H1 (cell line): ENCODE measurements at regions not wholly inside any gene's neighbourhood (a gene's known extent, or its start where the extent isn't known, plus 50 kb on each side); places are given as distances from the start of the nearest gene placed in this dataset.

Experiments
- CTCF ChIA-PET: fragments of 300-600 bp; sonication (Branson Sonifier 250); formaldehyde crosslinking; loops from one replicate; lab custom pipeline; 2021; ENCODE audit not compliant: partially characterized antibody; lab: Charles Lee
- POLR2A ChIA-PET: fragments of 300-600 bp; sonication (Branson Sonifier 250); formaldehyde crosslinking; loops from one replicate; lab custom pipeline; 2021; ENCODE audit warnings: inconsistent platforms; ENCODE audit not compliant: partially characterized antibody; lab: Charles Lee
- DNase-seq, 2 experiments: peaks; one replicate each; pipeline versions ENCODE4 v3.0.0 to v3.0.0-alpha.2; 2010 to 2022; ENCODE audit warnings: low spot score in 2 of 2, low read depth in 1 of 2, mixed read lengths in 1 of 2
- FAIRE-seq: peaks from 2 replicates; lab custom pipeline; 2011; peaks lifted over from hg19 to GRCh38; lab: Jason Lieb, UNC
- H2AFZ ChIP-seq: 2 replicates; pipeline ENCODE4 v1.8.1; 2012; ENCODE audit warnings: low read length, inconsistent platforms
- H2AK5ac ChIP-seq: 2 replicates; pipeline ENCODE4 v1.6.1; 2013; ENCODE audit warnings: low read depth, low read length
- H2BK120ac ChIP-seq: replicated peaks from 2 replicates; pipeline ENCODE3; 2013; ENCODE audit warnings: low read depth, low read length, inconsistent platforms
- H2BK12ac ChIP-seq: 2 replicates; pipeline ENCODE4 v1.6.1; 2013; ENCODE audit warnings: low read depth, low read length
- H2BK15ac ChIP-seq: 2 replicates; pipeline ENCODE4 v1.6.1; 2013; ENCODE audit warnings: low read length
- H2BK20ac ChIP-seq: 2 replicates; pipeline ENCODE4 v1.6.1; 2013; ENCODE audit warnings: low read length
- H2BK5ac ChIP-seq: 2 replicates; pipeline ENCODE4 v1.6.1; 2013; ENCODE audit warnings: low read depth, low read length
- H3K14ac ChIP-seq: 2 replicates; pipeline ENCODE4 v1.6.1; 2013; ENCODE audit warnings: inconsistent platforms; ENCODE audit not compliant: insufficient read length
- H3K18ac ChIP-seq: 2 replicates; pipeline ENCODE4 v1.6.1; 2013; ENCODE audit warnings: low read length; ENCODE audit errors: extremely low read depth
- H3K23ac ChIP-seq: 2 replicates; pipeline ENCODE4 v1.6.1; 2013; ENCODE audit warnings: inconsistent platforms; ENCODE audit not compliant: insufficient read length
- H3K23me2 ChIP-seq: 2 replicates; pipeline ENCODE4 v1.6.1; 2013; ENCODE audit warnings: low read depth, low read length
- H3K27ac ChIP-seq: 2 replicates; pipeline ENCODE4 v1.6.1; 2011; ENCODE audit warnings: low read depth, low read length, inconsistent platforms
- H3K27me3 ChIP-seq, 4 experiments: replicated peaks in 1 of 4; 1 replicate in 1 of 4; 2 replicates in 3 of 4; pipeline versions ENCODE4 v1.6.1 to v1.8.1; 2011 to 2013; ENCODE audit warnings: low read length in 3 of 4, mild to moderate bottlenecking in 3 of 4, inconsistent platforms in 2 of 4, mixed read lengths in 2 of 4, moderate library complexity in 1 of 4; ENCODE audit not compliant: control insufficient read depth in 3 of 4, insufficient read depth in 3 of 4; ENCODE audit errors: extremely low read depth in 1 of 4
- H3K36me3 ChIP-seq, 4 experiments: 2 replicates each; pipeline versions ENCODE4 v1.6.1 to v1.8.1; 2011 to 2013; ENCODE audit warnings: mild to moderate bottlenecking in 4 of 4, low read length in 3 of 4, moderate library complexity in 2 of 4, control low read depth in 1 of 4, inconsistent platforms in 1 of 4; ENCODE audit not compliant: insufficient read depth in 4 of 4, control insufficient read depth in 2 of 4
- H3K4ac ChIP-seq: replicated peaks from 2 replicates; pipeline ENCODE3; 2013; ENCODE audit warnings: low read length, low read depth, mixed read lengths, inconsistent platforms; ENCODE audit not compliant: insufficient read length
- H3K4me1 ChIP-seq, 4 experiments: replicated peaks in 1 of 4; 1 replicate in 1 of 4; 2 replicates in 3 of 4; pipeline versions ENCODE4 v1.6.1 to v1.8.1; 2011 to 2013; ENCODE audit warnings: low read length in 3 of 4, inconsistent platforms in 2 of 4, mixed read lengths in 1 of 4; ENCODE audit not compliant: insufficient read depth in 4 of 4, control insufficient read depth in 3 of 4
- H3K4me2 ChIP-seq, 2 experiments: 2 replicates each; pipeline versions ENCODE4 v1.6.1 to v1.8.1; 2011 to 2013; ENCODE audit warnings: low read depth in 2 of 2, low read length in 2 of 2, control low read depth in 1 of 2, inconsistent platforms in 1 of 2, mild to moderate bottlenecking in 1 of 2; ENCODE audit not compliant: insufficient read depth in 1 of 2
- H3K4me3 ChIP-seq, 4 experiments: fragments of 200-600, 300-600 bp in 1 of 4; sonication (generic), shearing (Covaris generic), sonication (Bioruptor Twin) in 1 of 4; 2 replicates each; pipeline versions ENCODE4 v1.5.1 to v1.8.1; 2011 to 2016; ENCODE audit warnings: low read length in 4 of 4, low read depth in 3 of 4, control low read depth in 2 of 4, inconsistent platforms in 2 of 4, mild to moderate bottlenecking in 2 of 4, mixed read lengths in 1 of 4, moderate library complexity in 1 of 4; ENCODE audit not compliant: insufficient read depth in 2 of 4; ENCODE audit errors: extremely low read depth in 1 of 4
- H3K56ac ChIP-seq: replicated peaks from 2 replicates; pipeline ENCODE3; 2013; ENCODE audit warnings: low read depth, mild to moderate bottlenecking, mixed read lengths, low read length, inconsistent platforms; ENCODE audit not compliant: insufficient read length
- H3K79me1 ChIP-seq: 2 replicates; pipeline ENCODE4 v1.6.1; 2013; ENCODE audit warnings: low read depth, low read length, control low read depth
- H3K79me2 ChIP-seq, 2 experiments: 2 replicates each; pipeline versions ENCODE4 v1.6.1 to v1.8.1; 2012 to 2013; ENCODE audit warnings: low read length in 2 of 2, mild to moderate bottlenecking in 2 of 2, inconsistent platforms in 1 of 2; ENCODE audit not compliant: insufficient read depth in 2 of 2, control insufficient read depth in 1 of 2
- H3K9ac ChIP-seq, 4 experiments: replicated peaks in 1 of 4; 1 replicate in 1 of 4; 2 replicates in 3 of 4; pipeline versions ENCODE4 v1.6.1 to v1.8.1; 2011 to 2013; ENCODE audit warnings: low read depth in 3 of 4, low read length in 3 of 4, control low read depth in 2 of 4, mild to moderate bottlenecking in 2 of 4, moderate library complexity in 2 of 4, inconsistent platforms in 1 of 4; ENCODE audit errors: extremely low read depth in 1 of 4
- H3K9me3 ChIP-seq, 2 experiments: 2 replicates each; pipeline versions ENCODE4 v1.6.1 to v1.8.1; 2012 to 2013; ENCODE audit warnings: mild to moderate bottlenecking in 2 of 2, moderate library complexity in 2 of 2, control low read depth in 1 of 2, inconsistent platforms in 1 of 2, low read depth in 1 of 2, low read length in 1 of 2, mixed read lengths in 1 of 2; ENCODE audit not compliant: insufficient read depth in 2 of 2
- H4K20me1 ChIP-seq, 2 experiments: replicated peaks in 1 of 2; 2 replicates each; pipeline versions ENCODE3 to v1.8.1; 2011 to 2013; ENCODE audit warnings: inconsistent platforms in 2 of 2, low read length in 2 of 2, mild to moderate bottlenecking in 1 of 2; ENCODE audit not compliant: insufficient read depth in 2 of 2, control insufficient read depth in 1 of 2
- H4K5ac ChIP-seq: 2 replicates; pipeline ENCODE4 v1.6.1; 2013; ENCODE audit warnings: low read length, low read depth, mixed read lengths, inconsistent platforms; ENCODE audit not compliant: insufficient read length
- H4K8ac ChIP-seq: 2 replicates; pipeline ENCODE4 v1.8.0; 2013; ENCODE audit warnings: mild to moderate bottlenecking, moderate library complexity, low read length, inconsistent platforms; ENCODE audit not compliant: insufficient read depth; ENCODE audit errors: extremely low read depth
- H4K91ac ChIP-seq: replicated peaks from 2 replicates; pipeline ENCODE3; 2013; ENCODE audit warnings: low read length, mixed read lengths, inconsistent platforms; ENCODE audit not compliant: insufficient read length
- CTBP2 ChIP-seq: IDR thresholded peaks from 2 replicates; pipeline ENCODE4 v1.7.0; 2011; ENCODE audit warnings: borderline replicate concordance, mild to moderate bottlenecking, moderate library complexity, mixed read lengths, low read length; ENCODE audit not compliant: insufficient read depth, insufficient read length
- JUN ChIP-seq: IDR thresholded peaks from 2 replicates; pipeline ENCODE4 v1.6.1; 2011; ENCODE audit warnings: low read depth, mild to moderate bottlenecking, improper control_type of control experiment, low read length
- NANOG ChIP-seq: IDR thresholded peaks from 2 replicates; pipeline ENCODE4 v1.6.1; 2011; ENCODE audit warnings: low read length, low read depth, mild to moderate bottlenecking, inconsistent platforms; ENCODE audit not compliant: insufficient read depth, poor library complexity, severe bottlenecking
- PHF8 ChIP-seq: fragments of 200-600 bp; sonication (generic); conservative IDR thresholded peaks from 2 replicates; pipeline ENCODE4 v1.7.1; 2012; ENCODE audit warnings: low read depth, mild to moderate bottlenecking, inconsistent platforms, low read length, moderate library complexity
- RBBP5 ChIP-seq: IDR thresholded peaks from 2 replicates; pipeline ENCODE4 v1.7.1; 2012; ENCODE audit warnings: low read depth, mild to moderate bottlenecking, inconsistent platforms, low read length, moderate library complexity, borderline replicate concordance
- RNF2 ChIP-seq: fragments of 200-900, 300-1000 bp; sonication (generic); IDR thresholded peaks from 2 replicates; pipeline ENCODE4 v1.7.1; 2016; ENCODE audit warnings: borderline replicate concordance, low read depth, mild to moderate bottlenecking, antibody characterized with exemption, low read length; ENCODE audit not compliant: poor library complexity, severe bottlenecking; ENCODE audit errors: missing control alignments
- SP2 ChIP-seq: IDR thresholded peaks from 2 replicates; pipeline ENCODE4 v1.6.1; 2012; ENCODE audit warnings: mild to moderate bottlenecking, low read length, inconsistent platforms
- TBP ChIP-seq: IDR thresholded peaks from 2 replicates; pipeline ENCODE4 v1.6.1; 2011; ENCODE audit warnings: low read depth, low read length, improper control_type of control experiment
- TCF12 ChIP-seq: IDR thresholded peaks from 2 replicates; pipeline ENCODE4 v1.6.1; 2011; ENCODE audit warnings: low read depth, mild to moderate bottlenecking, low read length
- TEAD4 ChIP-seq: IDR thresholded peaks from 2 replicates; pipeline ENCODE4 v1.6.1; 2012; ENCODE audit warnings: low read depth, low read length, inconsistent platforms, mixed read lengths
- YY1 ChIP-seq: IDR thresholded peaks from 2 replicates; pipeline ENCODE4 v1.6.1; 2011; ENCODE audit warnings: low read depth, mild to moderate bottlenecking, low read length
- WGBS, 2 experiments: shearing (Covaris generic) in 1 of 2; methylation state at CpG; one replicate each; pipeline versions ENCODE4 v1.1.6 to v1.1.7; 2013 to 2015; ENCODE audit warnings: low lambda C conversion rate in 2 of 2, mixed read lengths in 2 of 2, inconsistent platforms in 1 of 2, low coverage in 1 of 2, missing lambda C conversion rate in 1 of 2; ENCODE audit not compliant: insufficient replicate concordance in 2 of 2, insufficient coverage in 1 of 2, insufficient read length in 1 of 2; ENCODE audit errors: extremely low coverage in 1 of 2, missing lambda C conversion rate in 1 of 2; 5-methylcytosine and 5-hydroxymethylcytosine counted together

GRCh38 chrX:145524931-145525330, 277.6 kb downstream of the SPANXN1 start:
- Histone ChIP-seq H2BK12ac (no peak overlapping the region), H2BK120ac (no peak overlapping the region), H3K14ac (no peak overlapping the region), H2BK20ac (no peak overlapping the region), H3K9ac (no peak overlapping the region), H3K79me1 (no peaks in the 10 kb centered on the region), H4K8ac (no peak overlapping the region), H2AK5ac (no peak overlapping the region), H3K9me3 (no peaks in the 10 kb centered on the region), H2BK5ac (no peak overlapping the region), H3K56ac (no peak overlapping the region), H2BK15ac (no peak overlapping the region), H3K4ac (no peak overlapping the region), H4K91ac (no peak overlapping the region), H3K4me3 (no peak overlapping the region), H3K4me1 (no peaks in the 10 kb centered on the region), H2AFZ (no peak overlapping the region), H3K27ac (no peak overlapping the region), H3K23ac (no peak overlapping the region), H3K79me2 (no peaks in the 10 kb centered on the region), H4K5ac (no peak overlapping the region), H3K27me3 (no peaks in the 10 kb centered on the region), H3K18ac (no peak overlapping the region), H3K36me3 (no peaks in the 10 kb centered on the region), H3K4me2 (no peak overlapping the region), H3K23me2 (no peaks in the 10 kb centered on the region), H4K20me1 (no peaks in the 10 kb centered on the region)
- ChIA-PET CTCF (no interaction called here), POLR2A (no interaction called here)
- WGBS, 2 experiments: 84% methylated on average over 5 of the region's 5 CpGs; no CpG with 5 or more reads in 1 of the 2 experiments
- no peak for DNase-seq
- TF ChIP-seq RNF2 (no peak), TBP (no peak), TCF12 (no peak), TEAD4 (no peak), RBBP5 (no peak), PHF8 (no peak), YY1 (no peak), NANOG (no peak), SP2 (no peak), JUN (no peak), CTBP2 (no peak)
- FAIRE-seq: peak; percentile 32
